K562 (cell line): ENCODE measurements at regions not wholly inside any gene's neighbourhood (a gene's known extent, or its start where the extent isn't known, plus 50 kb on each side); places are given as distances from the start of the nearest gene placed in this dataset.

Source experiments
- ATAC-seq: fragments of 200-7000 bp; cut with Tn5 transposase; 3 replicates; pipeline ENCODE4 v1.9.1; 2020; ENCODE audit warnings: moderate library complexity
- BruUV-seq: library from RNA; stranded (reverse); fragments of 400-500 nt; replicated peaks from 2 replicates; lab custom pipeline; 2021; lab: Mats Ljungman, UMichigan
- CTCF ChIA-PET: fragments of 300-600 bp; formaldehyde crosslinking; extraction: SDS; loops from one replicate; lab custom pipeline; 2021; ENCODE audit warnings: low intra/inter-chr PET ratio; lab: Yijun Ruan, JAX
- POLR2A ChIA-PET: fragments of 300-600, 350-650 bp; sonication (Branson Sonifier 250); formaldehyde crosslinking; extraction: SDS; loops from one replicate; lab custom pipeline; 2021; ENCODE audit warnings: antibody characterized with exemption, inconsistent platforms; lab: Yijun Ruan, JAX
- DNase-seq, 4 experiments: peaks; one replicate each; pipeline versions ENCODE4 v3.0.0 to v3.0.0-alpha.2; 2011 to 2018; ENCODE audit warnings: low spot score in 3 of 4, mixed read lengths in 3 of 4; ENCODE audit errors: extremely low read depth in 1 of 4
- FAIRE-seq: peaks from 2 replicates; lab custom pipeline; 2011; peaks lifted over from hg19 to GRCh38; lab: Jason Lieb, UNC
- H2AFZ ChIP-seq: 2 replicates; pipeline ENCODE4 v1.6.0; 2011; ENCODE audit warnings: low read depth, low read length, control low read depth, inconsistent platforms
- H3K27ac ChIP-seq: fragments of 200-600 bp; 3 replicates; pipeline ENCODE4 v1.8.0; 2011; ENCODE audit warnings: low read depth, mild to moderate bottlenecking, control low read depth, inconsistent platforms, low read length, moderate library complexity, mixed read lengths; ENCODE audit errors: extremely low read depth
- H3K27me3 ChIP-seq, 2 experiments: fragments of 300-600 bp in 1 of 2; 2 replicates in 1 of 2; 3 replicates in 1 of 2; pipeline versions ENCODE4 v1.6.0 to v1.8.0; 2011; ENCODE audit warnings: inconsistent platforms in 2 of 2, low read length in 2 of 2, mild to moderate bottlenecking in 1 of 2, mixed read lengths in 1 of 2, moderate library complexity in 1 of 2; ENCODE audit not compliant: control insufficient read depth in 2 of 2, insufficient read depth in 2 of 2
- H3K36me3 ChIP-seq: fragments of 300-600 bp; 3 replicates; pipeline ENCODE4 v1.8.0; 2011; ENCODE audit warnings: mild to moderate bottlenecking, low read length, inconsistent platforms; ENCODE audit not compliant: control insufficient read depth, insufficient read depth
- H3K4me1 ChIP-seq, 2 experiments: fragments of 200-600 bp in 1 of 2; replicated peaks in 1 of 2; 2 replicates in 1 of 2; 3 replicates in 1 of 2; pipeline versions ENCODE4 v1.5.1 to v1.8.0; 2011; ENCODE audit warnings: inconsistent platforms in 2 of 2, low read length in 2 of 2, mild to moderate bottlenecking in 1 of 2, mixed read lengths in 1 of 2, moderate library complexity in 1 of 2; ENCODE audit not compliant: control insufficient read depth in 2 of 2, insufficient read depth in 2 of 2
- H3K4me2 ChIP-seq: 2 replicates; pipeline ENCODE4 v1.6.1; 2011; ENCODE audit warnings: low read length, control low read depth, inconsistent platforms, mixed read lengths; ENCODE audit not compliant: insufficient read depth
- H3K4me3 ChIP-seq: fragments of 200-600 bp; sonication (generic), shearing (Covaris generic); 2 replicates; pipeline ENCODE4 v1.5.1; 2016; ENCODE audit warnings: control low read depth, inconsistent platforms
- H3K79me2 ChIP-seq: fragments of 200-600 bp; 3 replicates; pipeline ENCODE4 v1.8.0; 2011; ENCODE audit warnings: low read length, inconsistent platforms; ENCODE audit not compliant: control insufficient read depth, insufficient read depth
- H3K9ac ChIP-seq, 2 experiments: 2 replicates each; pipeline versions ENCODE4 v1.6.0 to v1.6.1; 2011; ENCODE audit warnings: low read depth in 2 of 2, low read length in 2 of 2, control low read depth in 1 of 2, inconsistent platforms in 1 of 2, mild to moderate bottlenecking in 1 of 2, mixed read lengths in 1 of 2; ENCODE audit not compliant: insufficient read depth in 1 of 2
- H3K9me1 ChIP-seq: one replicate; pipeline ENCODE4 v1.6.0; 2011; ENCODE audit warnings: inconsistent platforms, mild to moderate bottlenecking, low read length, moderate library complexity; ENCODE audit not compliant: control insufficient read depth, insufficient read depth
- H3K9me3 ChIP-seq: replicated peaks from 2 replicates; pipeline ENCODE4 v1.5.1; 2011; ENCODE audit warnings: low read depth, low read length, inconsistent platforms; ENCODE audit not compliant: control insufficient read depth, insufficient read depth
- H4K20me1 ChIP-seq: replicated peaks from 2 replicates; pipeline ENCODE4 v1.6.1; 2011; ENCODE audit warnings: low read length, inconsistent platforms, mixed read lengths; ENCODE audit not compliant: control insufficient read depth, insufficient read depth
- BRF1 ChIP-seq: IDR thresholded peaks from 3 replicates; pipeline ENCODE4 v1.6.1; 2011; ENCODE audit warnings: borderline replicate concordance, mild to moderate bottlenecking; ENCODE audit not compliant: insufficient read length; ENCODE audit errors: extremely low read depth
- NR2C2 ChIP-seq, 2 experiments: fragments of 200-800 bp in 1 of 2; sonication (Bioruptor generic) in 1 of 2; sonication (generic) in 1 of 2; formaldehyde crosslinking in 1 of 2; IDR thresholded peaks; 2 replicates each; pipeline versions ENCODE4 v1.6.1 to v1.8.0; 2016 to 2022; ENCODE audit warnings: mild to moderate bottlenecking in 1 of 2, missing compliant biosample characterization in 1 of 2, missing genetic modification characterization in 1 of 2, missing genetic modification reagents in 1 of 2
- RBM25 ChIP-seq: fragments of 200-400 bp; formaldehyde crosslinking; IDR thresholded peaks from 2 replicates; pipeline ENCODE4 v1.6.1; 2018; ENCODE audit warnings: low read length, low read depth, moderate library complexity; ENCODE audit not compliant: severe bottlenecking
- in situ Hi-C: fragments of 300-500 bp; cut with MboI; formaldehyde crosslinking; loops from 4 replicates; pipeline ENCODE4 v1.15.0; 2018; ENCODE audit warnings: inconsistent platforms, mixed read lengths
- intact Hi-C: fragments of 100-400 bp; cut with micrococcal nuclease; formaldehyde crosslinking; loops from 2 replicates; pipeline ENCODE4 v1.14.2; 2022

- no peak for TF ChIP-seq RBM25
- TF ChIP-seq, all 486 proteins: peak for 0
Observed at GRCh38 chr6:88304520-88304919, 138.4 kb upstream of the CNR1 start (continued).

DNA sequence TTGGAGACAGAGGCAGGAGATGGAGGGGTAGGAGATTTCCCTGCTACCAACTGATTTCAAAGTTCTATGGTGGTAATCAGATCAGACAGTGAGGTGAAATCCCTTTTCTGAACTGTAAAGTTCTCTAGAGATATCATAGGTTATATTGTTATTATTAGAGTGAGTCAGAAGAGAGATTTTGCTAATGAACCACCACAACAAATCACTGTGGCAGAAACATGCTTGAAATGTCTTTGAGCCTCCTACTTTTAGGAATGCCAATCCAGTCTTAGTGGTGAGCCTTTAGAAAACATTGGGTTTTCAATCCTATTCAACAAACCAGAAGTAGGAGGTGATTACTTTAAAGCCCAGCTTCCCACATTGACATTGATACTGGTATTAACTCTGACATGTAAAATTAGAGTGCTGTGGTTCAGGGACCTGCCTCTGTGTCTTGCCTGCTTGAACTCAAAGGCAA is 136.7 kb upstream of the CNR1 start:
- Histone ChIP-seq H3K27ac (no peak overlapping the region; the same call in 2 of the 3 replicates), H4K20me1 (no peaks in the 10 kb centered on the region), H3K9me1 (no peaks in the 10 kb centered on the region), H3K4me1 (peaks cover 0 to 24% of the 10 kb centered on the region in 2 experiments; a peak in 4 of 5 replicates), H3K27me3 (no peaks in the 10 kb centered on the region; a peak in 1 of 5 replicates), H3K9ac (no peak overlapping the region), H2AFZ (no peak overlapping the region), H3K9me3 (no peaks in the 10 kb centered on the region), H3K4me2 (peak overlapping the region; percentile 44; the same call in 1 of the 2 replicates), H3K36me3 (no peaks in the 10 kb centered on the region), H3K79me2 (no peaks in the 10 kb centered on the region), H3K4me3 (no peak overlapping the region)
- in situ Hi-C loops (no loop called here), intact Hi-C loops (loop anchor here (1.0 kb wide), 1 partner anchor 118 kb away; no protein-coding TSS in a partner anchor)
- peak; percentile 11 for FAIRE-seq
- CTCF ChIA-PET, result no interaction called here
- POLR2A ChIA-PET, result no interaction called here
- no TSS peak for BruUV-seq
- TF ChIP-seq NR2C2 (CRISPR knock-in tag; IDR thresholded peaks at IDR 0.05) (no peak), NR2C2 (tag; IDR thresholded peaks at IDR 0.05) (0 out of 2 replicates have a peak, but pooled peaks have one; percentile 4), BRF1 (no peak)
- ATAC-seq, result no peak
- no peak for DNase-seq
